K562 (cell line): ENCODE measurements at regions not wholly inside any gene's neighbourhood (a gene's known extent, or its start where the extent isn't known, plus 50 kb on each side); places are given as distances from the start of the nearest gene placed in this dataset.

Experiments used
- ATAC-seq: fragments of 200-7000 bp; cut with Tn5 transposase; 3 replicates; pipeline ENCODE4 v1.9.1; 2020; ENCODE audit warnings: moderate library complexity
- BruUV-seq: library from RNA; stranded (reverse); fragments of 400-500 nt; replicated peaks from 2 replicates; lab custom pipeline; 2021; lab: Mats Ljungman, UMichigan
- CTCF ChIA-PET: fragments of 300-600 bp; formaldehyde crosslinking; extraction: SDS; loops from one replicate; lab custom pipeline; 2021; ENCODE audit warnings: low intra/inter-chr PET ratio; lab: Yijun Ruan, JAX
- POLR2A ChIA-PET: fragments of 300-600, 350-650 bp; sonication (Branson Sonifier 250); formaldehyde crosslinking; extraction: SDS; loops from one replicate; lab custom pipeline; 2021; ENCODE audit warnings: antibody characterized with exemption, inconsistent platforms; lab: Yijun Ruan, JAX
- DNase-seq, 4 experiments: peaks; one replicate each; pipeline versions ENCODE4 v3.0.0 to v3.0.0-alpha.2; 2011 to 2018; ENCODE audit warnings: low spot score in 3 of 4, mixed read lengths in 3 of 4; ENCODE audit errors: extremely low read depth in 1 of 4
- FAIRE-seq: peaks from 2 replicates; lab custom pipeline; 2011; peaks lifted over from hg19 to GRCh38; lab: Jason Lieb, UNC
- H2AFZ ChIP-seq: 2 replicates; pipeline ENCODE4 v1.6.0; 2011; ENCODE audit warnings: low read depth, low read length, control low read depth, inconsistent platforms
- H3K27ac ChIP-seq: fragments of 200-600 bp; 3 replicates; pipeline ENCODE4 v1.8.0; 2011; ENCODE audit warnings: low read depth, mild to moderate bottlenecking, control low read depth, inconsistent platforms, low read length, moderate library complexity, mixed read lengths; ENCODE audit errors: extremely low read depth
- H3K27me3 ChIP-seq, 2 experiments: fragments of 300-600 bp in 1 of 2; 2 replicates in 1 of 2; 3 replicates in 1 of 2; pipeline versions ENCODE4 v1.6.0 to v1.8.0; 2011; ENCODE audit warnings: inconsistent platforms in 2 of 2, low read length in 2 of 2, mild to moderate bottlenecking in 1 of 2, mixed read lengths in 1 of 2, moderate library complexity in 1 of 2; ENCODE audit not compliant: control insufficient read depth in 2 of 2, insufficient read depth in 2 of 2
- H3K36me3 ChIP-seq: fragments of 300-600 bp; 3 replicates; pipeline ENCODE4 v1.8.0; 2011; ENCODE audit warnings: mild to moderate bottlenecking, low read length, inconsistent platforms; ENCODE audit not compliant: control insufficient read depth, insufficient read depth
- H3K4me1 ChIP-seq, 2 experiments: fragments of 200-600 bp in 1 of 2; replicated peaks in 1 of 2; 2 replicates in 1 of 2; 3 replicates in 1 of 2; pipeline versions ENCODE4 v1.5.1 to v1.8.0; 2011; ENCODE audit warnings: inconsistent platforms in 2 of 2, low read length in 2 of 2, mild to moderate bottlenecking in 1 of 2, mixed read lengths in 1 of 2, moderate library complexity in 1 of 2; ENCODE audit not compliant: control insufficient read depth in 2 of 2, insufficient read depth in 2 of 2
- H3K4me2 ChIP-seq: 2 replicates; pipeline ENCODE4 v1.6.1; 2011; ENCODE audit warnings: low read length, control low read depth, inconsistent platforms, mixed read lengths; ENCODE audit not compliant: insufficient read depth
- H3K4me3 ChIP-seq: fragments of 200-600 bp; sonication (generic), shearing (Covaris generic); 2 replicates; pipeline ENCODE4 v1.5.1; 2016; ENCODE audit warnings: control low read depth, inconsistent platforms
- H3K79me2 ChIP-seq: fragments of 200-600 bp; 3 replicates; pipeline ENCODE4 v1.8.0; 2011; ENCODE audit warnings: low read length, inconsistent platforms; ENCODE audit not compliant: control insufficient read depth, insufficient read depth
- H3K9ac ChIP-seq, 2 experiments: 2 replicates each; pipeline versions ENCODE4 v1.6.0 to v1.6.1; 2011; ENCODE audit warnings: low read depth in 2 of 2, low read length in 2 of 2, control low read depth in 1 of 2, inconsistent platforms in 1 of 2, mild to moderate bottlenecking in 1 of 2, mixed read lengths in 1 of 2; ENCODE audit not compliant: insufficient read depth in 1 of 2
- H3K9me1 ChIP-seq: one replicate; pipeline ENCODE4 v1.6.0; 2011; ENCODE audit warnings: inconsistent platforms, mild to moderate bottlenecking, low read length, moderate library complexity; ENCODE audit not compliant: control insufficient read depth, insufficient read depth
- H3K9me3 ChIP-seq: replicated peaks from 2 replicates; pipeline ENCODE4 v1.5.1; 2011; ENCODE audit warnings: low read depth, low read length, inconsistent platforms; ENCODE audit not compliant: control insufficient read depth, insufficient read depth
- H4K20me1 ChIP-seq: replicated peaks from 2 replicates; pipeline ENCODE4 v1.6.1; 2011; ENCODE audit warnings: low read length, inconsistent platforms, mixed read lengths; ENCODE audit not compliant: control insufficient read depth, insufficient read depth
- ARID3A ChIP-seq: IDR thresholded peaks from 2 replicates; pipeline ENCODE4 v1.6.1; 2012; ENCODE audit warnings: low read depth, low read length, improper control_type of control experiment, borderline replicate concordance
- CTBP1 ChIP-seq: fragments of 450-650 bp; IDR thresholded peaks from 2 replicates; pipeline ENCODE4 v1.6.1; 2016; ENCODE audit warnings: borderline replicate concordance
- ETV5 ChIP-seq: sonication (generic); formaldehyde crosslinking; IDR thresholded peaks from 2 replicates; pipeline ENCODE4 v1.4.0; 2020; ENCODE audit warnings: low read depth, mild to moderate bottlenecking, missing genetic modification reagents
- GATAD2B ChIP-seq: fragments of 450-650 bp; IDR thresholded peaks from 2 replicates; pipeline ENCODE4 v1.6.1; 2017; ENCODE audit warnings: mild to moderate bottlenecking, borderline replicate concordance
- JUNB ChIP-seq: fragments of 450-650 bp; formaldehyde crosslinking; conservative IDR thresholded peaks from 2 replicates; pipeline ENCODE4 v1.4.0; 2020; ENCODE audit warnings: mild to moderate bottlenecking
- MBD2 ChIP-seq: sonication (generic); IDR thresholded peaks from 2 replicates; pipeline ENCODE4 v1.6.1; 2016; ENCODE audit warnings: low read depth, borderline replicate concordance
- SNIP1 ChIP-seq: fragments of 450-650 bp; IDR thresholded peaks from 2 replicates; pipeline ENCODE4 v1.7.1; 2017; ENCODE audit warnings: low read depth, mild to moderate bottlenecking
- ZBTB17 ChIP-seq: fragments of 450-650 bp; formaldehyde crosslinking; IDR thresholded peaks from 2 replicates; pipeline ENCODE4 v1.4.0; 2020; ENCODE audit warnings: mild to moderate bottlenecking
- ZBTB34 ChIP-seq: fragments of 250-450 bp; sonication (Bioruptor Pico); IDR thresholded peaks from 2 replicates; pipeline ENCODE4 v1.8.0; 2021; ENCODE audit warnings: mild to moderate bottlenecking, moderate library complexity
- ZFPM2 ChIP-seq: fragments of 250-450 bp; sonication (Bioruptor Pico); IDR thresholded peaks from 2 replicates; pipeline ENCODE4 v1.5.1; 2022; ENCODE audit warnings: mild to moderate bottlenecking
- ZNF316 ChIP-seq: fragments of 450-650 bp; IDR thresholded peaks from 2 replicates; pipeline ENCODE4 v1.6.1; 2016
- ZNF347 ChIP-seq: fragments of 450-650 bp; formaldehyde crosslinking; IDR thresholded peaks from 2 replicates; pipeline ENCODE4 v1.4.0; 2020; ENCODE audit warnings: low read depth, mild to moderate bottlenecking, moderate library complexity
- ZNF449 ChIP-seq: fragments of 250-450 bp; sonication (Bioruptor Pico); IDR thresholded peaks from 2 replicates; pipeline ENCODE4 v1.8.0; 2022; ENCODE audit warnings: moderate library complexity, mild to moderate bottlenecking, inconsistent platforms
- ZNF512 ChIP-seq: IDR thresholded peaks from 2 replicates; pipeline ENCODE4 v1.6.1; 2016; ENCODE audit warnings: missing genetic modification characterization, missing compliant biosample characterization
- ZNF655 ChIP-seq: fragments of 250-450 bp; sonication (Bioruptor Pico); IDR thresholded peaks from 2 replicates; pipeline ENCODE4 v1.5.0; 2021
- ZNF77 ChIP-seq: fragments of 250-450 bp; sonication (Bioruptor Pico); IDR thresholded peaks from 2 replicates; pipeline ENCODE4 v1.5.0; 2020
- WGBS: fragments of 100-300 bp; shearing (Covaris generic); methylation state at CpG from one replicate; pipeline ENCODE4 v1.1.6; 2016; ENCODE audit warnings: low coverage, mixed read lengths; ENCODE audit not compliant: insufficient coverage; ENCODE audit errors: missing lambda C conversion rate; 5-methylcytosine and 5-hydroxymethylcytosine counted together
- in situ Hi-C: fragments of 300-500 bp; cut with MboI; formaldehyde crosslinking; loops from 4 replicates; pipeline ENCODE4 v1.15.0; 2018; ENCODE audit warnings: inconsistent platforms, mixed read lengths
- intact Hi-C: fragments of 100-400 bp; cut with micrococcal nuclease; formaldehyde crosslinking; loops from 2 replicates; pipeline ENCODE4 v1.14.2; 2022

GRCh38 chr18:27413495-27414401, 228.6 kb upstream of the CHST9 start:
- H3K79me2 ChIP-seq, result no peaks in the 10 kb centered on the region
- no peak for DNase-seq
- TF ChIP-seq ZNF512 (tag), result no peak
- no peak for TF ChIP-seq ZNF449 (CRISPR knock-in tag)
- TF ChIP-seq GATAD2B, result no peak
- no peak for TF ChIP-seq ZBTB34 (CRISPR knock-in tag)
- TF ChIP-seq ZNF655 (CRISPR knock-in tag), result no peak
- TF ChIP-seq CTBP1, result no peak
- no peak for TF ChIP-seq ZNF347 (CRISPR knock-in tag)
- TF ChIP-seq MBD2, result no peak
- no peak for TF ChIP-seq ZBTB17 (CRISPR knock-in tag)
- no peak for TF ChIP-seq ZNF77 (CRISPR knock-in tag)
- TF ChIP-seq ETV5, result no peak
- no peak for TF ChIP-seq ZNF316
- TF ChIP-seq ARID3A, result no peak
- TF ChIP-seq ZFPM2 (CRISPR knock-in tag), result no peak
- TF ChIP-seq SNIP1, result no peak
- TF ChIP-seq JUNB (CRISPR knock-in tag), result no peak

More at GRCh38 chr18:27413495-27414401, 228.6 kb upstream of the CHST9 start:
- H3K9me3 ChIP-seq, result no peaks in the 10 kb centered on the region
- H3K27me3 ChIP-seq, result no peaks in the 10 kb centered on the region
- no peak overlapping the region for H3K9ac ChIP-seq
- ChIA-PET CTCF (no interaction called here), POLR2A (no interaction called here)
- FAIRE-seq, result no peak
- no peak for ATAC-seq
- no peak overlapping the region for H3K4me3 ChIP-seq
- in situ Hi-C loops, result no loop called here
- H4K20me1 ChIP-seq, result no peaks in the 10 kb centered on the region
- no TSS peak for BruUV-seq
- H2AFZ ChIP-seq, result no peak overlapping the region
- no peaks in the 10 kb centered on the region for H3K4me1 ChIP-seq
- intact Hi-C loops, result loop anchor here (10.0 kb wide), 1 partner anchor 79 kb away; no protein-coding TSS in a partner anchor
- no peaks in the 10 kb centered on the region for H3K36me3 ChIP-seq
- no peak overlapping the region for H3K4me2 ChIP-seq
- no peaks in the 10 kb centered on the region for H3K9me1 ChIP-seq
- no peak overlapping the region for H3K27ac ChIP-seq
- 2% methylated on average over 7 of the region's 7 CpGs for WGBS
